DOHH2 (cell line): ENCODE measurements at regions not wholly inside any gene's neighbourhood (a gene's known extent, or its start where the extent isn't known, plus 50 kb on each side); places are given as distances from the start of the nearest gene placed in this dataset.

Source experiments
- H3F3A ChIP-seq: fragments of 200-600 bp; sonication (generic), shearing (Covaris generic); 2 replicates; pipeline ENCODE4 v1.6.0; 2016; ENCODE audit warnings: antibody characterized with exemption, mild to moderate bottlenecking; ENCODE audit not compliant: control insufficient read depth, insufficient read depth
- H3K27ac ChIP-seq: fragments of 200-600 bp; sonication (generic); 2 replicates; pipeline ENCODE4 v1.5.1; 2014; ENCODE audit warnings: low read depth, mild to moderate bottlenecking, low read length, moderate library complexity
- H3K27me3 ChIP-seq: fragments of 200-600 bp; sonication (generic); 2 replicates; pipeline ENCODE4 v1.6.1; 2014; ENCODE audit warnings: mild to moderate bottlenecking, low read length, mixed read lengths; ENCODE audit not compliant: control insufficient read depth
- H3K36me3 ChIP-seq: fragments of 200-600 bp; sonication (generic); 2 replicates; pipeline ENCODE4 v1.6.1; 2014; ENCODE audit warnings: mild to moderate bottlenecking, low read length, moderate library complexity, mixed read lengths; ENCODE audit not compliant: control insufficient read depth
- H3K4me1 ChIP-seq: fragments of 200-600 bp; sonication (generic); 2 replicates; pipeline ENCODE4 v1.6.1; 2014; ENCODE audit warnings: mild to moderate bottlenecking, low read length, mixed read lengths; ENCODE audit not compliant: control insufficient read depth
- H3K4me2 ChIP-seq: fragments of 200-600 bp; sonication (generic); 2 replicates; pipeline ENCODE4 v1.6.0; 2014; ENCODE audit warnings: mild to moderate bottlenecking, low read length, moderate library complexity
- H3K4me3 ChIP-seq: fragments of 200-600 bp; sonication (generic); 2 replicates; pipeline ENCODE4 v1.5.1; 2014; ENCODE audit warnings: mild to moderate bottlenecking, low read length, mixed read lengths
- H3K79me2 ChIP-seq: fragments of 200-600 bp; sonication (generic); 2 replicates; pipeline ENCODE4 v1.6.1; 2014; ENCODE audit warnings: mild to moderate bottlenecking, low read length, mixed read lengths; ENCODE audit not compliant: control insufficient read depth
- H3K9me2 ChIP-seq: fragments of 200-600 bp; sonication (generic); replicated peaks from 2 replicates; pipeline ENCODE4 v1.6.1; 2014; ENCODE audit warnings: mild to moderate bottlenecking, low read length, mixed read lengths; ENCODE audit not compliant: control insufficient read depth
- H3K9me3 ChIP-seq: fragments of 200-600 bp; sonication (generic); 2 replicates; pipeline ENCODE4 v1.6.1; 2014; ENCODE audit warnings: antibody characterized with exemption, low read length, mixed read lengths; ENCODE audit not compliant: control insufficient read depth, insufficient read depth
- H4K20me1 ChIP-seq: fragments of 200-600 bp; sonication (generic); 2 replicates; pipeline ENCODE4 v1.6.0; 2014; ENCODE audit warnings: low read depth, mild to moderate bottlenecking, antibody characterized with exemption, low read length, moderate library complexity; ENCODE audit not compliant: control insufficient read depth, insufficient read depth
- EZH2phosphoT487 ChIP-seq: fragments of 200-600 bp; sonication (generic); IDR thresholded peaks from 2 replicates; pipeline ENCODE4 v1.6.1; 2017; ENCODE audit warnings: borderline replicate concordance, mild to moderate bottlenecking, antibody characterized with exemption, low read length, moderate library complexity, mixed read lengths
- TF ChIP-seq, protein P1 (sequence below): fragments of 200-600 bp; sonication (generic); IDR thresholded peaks from one replicate; pipeline ENCODE4 v1.5.1; 2014; ENCODE audit warnings: antibody characterized with exemption, mild to moderate bottlenecking, low read depth, low read length; ENCODE audit not compliant: poor library complexity, severe bottlenecking

DNA sequence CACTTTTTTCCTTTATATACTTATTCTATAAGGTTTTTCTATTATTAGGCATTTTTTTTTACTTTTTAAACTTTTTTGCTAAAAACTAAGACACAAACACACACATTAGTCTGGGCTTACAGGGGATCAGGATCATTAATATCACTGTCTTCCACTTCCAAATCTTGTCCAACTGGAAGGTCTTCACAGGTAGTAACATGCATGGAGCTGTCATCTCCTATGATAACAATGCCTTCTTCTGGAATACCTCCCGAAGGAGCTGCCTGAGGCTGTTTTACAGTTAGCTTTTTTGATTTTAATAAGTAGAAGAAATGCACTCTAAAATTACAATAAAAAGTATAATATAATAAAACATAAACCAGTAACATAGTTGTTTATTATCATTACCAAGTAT is 345.5 kb upstream of the PTGER4 start:
- Histone ChIP-seq H3K36me3 (no peaks in the 10 kb centered on the region), H3F3A (no peaks in the 10 kb centered on the region), H3K4me3 (no peak overlapping the region), H3K27ac (no peak overlapping the region), H3K4me1 (no peaks in the 10 kb centered on the region), H3K79me2 (no peaks in the 10 kb centered on the region), H4K20me1 (no peaks in the 10 kb centered on the region), H3K9me3 (no peaks in the 10 kb centered on the region), H3K9me2 (no peaks in the 10 kb centered on the region), H3K4me2 (no peak overlapping the region), H3K27me3 (no peaks in the 10 kb centered on the region)
- TF ChIP-seq, protein P1, sequence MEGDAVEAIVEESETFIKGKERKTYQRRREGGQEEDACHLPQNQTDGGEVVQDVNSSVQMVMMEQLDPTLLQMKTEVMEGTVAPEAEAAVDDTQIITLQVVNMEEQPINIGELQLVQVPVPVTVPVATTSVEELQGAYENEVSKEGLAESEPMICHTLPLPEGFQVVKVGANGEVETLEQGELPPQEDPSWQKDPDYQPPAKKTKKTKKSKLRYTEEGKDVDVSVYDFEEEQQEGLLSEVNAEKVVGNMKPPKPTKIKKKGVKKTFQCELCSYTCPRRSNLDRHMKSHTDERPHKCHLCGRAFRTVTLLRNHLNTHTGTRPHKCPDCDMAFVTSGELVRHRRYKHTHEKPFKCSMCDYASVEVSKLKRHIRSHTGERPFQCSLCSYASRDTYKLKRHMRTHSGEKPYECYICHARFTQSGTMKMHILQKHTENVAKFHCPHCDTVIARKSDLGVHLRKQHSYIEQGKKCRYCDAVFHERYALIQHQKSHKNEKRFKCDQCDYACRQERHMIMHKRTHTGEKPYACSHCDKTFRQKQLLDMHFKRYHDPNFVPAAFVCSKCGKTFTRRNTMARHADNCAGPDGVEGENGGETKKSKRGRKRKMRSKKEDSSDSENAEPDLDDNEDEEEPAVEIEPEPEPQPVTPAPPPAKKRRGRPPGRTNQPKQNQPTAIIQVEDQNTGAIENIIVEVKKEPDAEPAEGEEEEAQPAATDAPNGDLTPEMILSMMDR, result no peak
- TF ChIP-seq EZH2phosphoT487, result no peak

DNA sequence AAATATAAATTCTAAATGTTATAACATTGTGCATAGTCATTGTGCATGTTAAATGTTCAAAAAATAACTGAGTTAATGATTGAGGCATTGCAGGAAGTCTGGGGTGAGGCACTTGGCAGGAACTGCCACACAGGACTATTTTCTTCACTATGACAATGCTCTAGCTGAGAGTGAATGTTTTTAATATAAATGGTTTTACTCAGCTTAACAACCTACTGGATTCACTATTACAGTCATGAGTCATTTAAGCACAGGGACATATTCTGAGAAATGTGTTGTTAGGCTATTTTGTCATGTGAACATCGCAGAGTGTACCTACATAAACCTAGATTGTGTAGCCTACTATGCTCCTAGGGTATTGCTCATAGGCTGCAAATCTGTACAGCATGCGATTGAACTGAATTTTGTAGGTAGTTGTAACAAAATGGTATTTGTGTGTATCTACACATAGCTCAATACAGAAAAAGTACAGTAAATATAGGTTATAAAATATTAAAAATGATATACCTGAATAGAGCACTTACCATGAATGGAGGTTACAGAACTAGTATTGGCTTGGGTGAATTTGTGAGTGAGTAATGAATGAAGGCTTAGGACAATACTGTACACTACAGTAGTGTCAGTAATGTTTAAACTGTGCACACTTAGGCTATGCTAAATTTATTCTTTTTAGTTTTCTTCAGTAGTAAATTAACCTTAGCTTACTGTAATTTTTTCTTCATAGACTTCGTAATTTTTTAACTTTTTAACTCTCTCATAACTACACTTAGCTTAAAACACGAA is 346.1 kb upstream of the PTGER4 start:
- TF ChIP-seq EZH2phosphoT487, result no peak
- TF ChIP-seq, protein P1, result no peak
- Histone ChIP-seq H3K4me2 (no peak overlapping the region), H3F3A (no peaks in the 10 kb centered on the region), H3K27me3 (no peaks in the 10 kb centered on the region), H4K20me1 (no peaks in the 10 kb centered on the region), H3K9me2 (no peaks in the 10 kb centered on the region), H3K9me3 (no peaks in the 10 kb centered on the region), H3K79me2 (no peaks in the 10 kb centered on the region), H3K36me3 (no peaks in the 10 kb centered on the region), H3K4me1 (no peaks in the 10 kb centered on the region), H3K4me3 (no peak overlapping the region), H3K27ac (no peak overlapping the region)

DNA sequence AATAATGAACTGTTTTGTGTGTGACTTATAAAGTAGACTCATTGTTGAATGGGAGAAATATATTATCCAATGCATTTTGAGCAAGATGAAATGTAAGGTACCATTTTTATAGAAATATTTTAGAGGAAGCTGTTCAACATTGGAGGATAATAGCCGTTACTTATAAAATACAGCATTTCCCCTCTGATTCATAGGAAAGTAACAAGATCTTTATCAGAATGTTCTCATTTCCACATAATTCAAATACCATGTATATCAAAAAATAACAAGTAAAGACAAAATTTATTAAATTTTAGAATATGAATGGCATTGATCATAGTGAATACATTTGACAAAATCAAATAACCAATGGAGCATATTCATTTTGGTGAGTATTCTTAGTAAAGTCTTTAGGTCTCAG is 346.7 kb upstream of the PTGER4 start:
- no peaks in the 10 kb centered on the region for H3K4me1 ChIP-seq
- no peak overlapping the region for H3K4me2 ChIP-seq
- H4K20me1 ChIP-seq, result no peaks in the 10 kb centered on the region
- H3K9me3 ChIP-seq, result no peaks in the 10 kb centered on the region
- no peaks in the 10 kb centered on the region for H3K79me2 ChIP-seq
- no peaks in the 10 kb centered on the region for H3K27me3 ChIP-seq
- TF ChIP-seq, protein P1, result no peak
- TF ChIP-seq EZH2phosphoT487, result no peak
- H3K4me3 ChIP-seq, result no peak overlapping the region
- no peaks in the 10 kb centered on the region for H3K9me2 ChIP-seq
- H3F3A ChIP-seq, result no peaks in the 10 kb centered on the region
- H3K27ac ChIP-seq, result no peak overlapping the region
- H3K36me3 ChIP-seq, result no peaks in the 10 kb centered on the region
